CD4-positive, alpha-beta T cell treated with Interleukin-4 for 1 hour (primary cell): ENCODE measurements at regions not wholly inside any gene's neighbourhood (a gene's known extent, or its start where the extent isn't known, plus 50 kb on each side); places are given as distances from the start of the nearest gene placed in this dataset.

ENCODE experiments used
- DNase-seq, 2 donors: peaks; one replicate each; pipeline ENCODE4 v3.0.0-alpha.2; 2020 to 2022

GRCh38 chr6:47149554-47149953, 107.4 kb upstream of the ADGRF1 start:
- no peak for DNase-seq

- no peak for DNase-seq
Observed at GRCh38 chr6:47149066-47149465, 106.9 kb upstream of the ADGRF1 start.

- no peak for DNase-seq
Observed at GRCh38 chr6:47147836-47148344, 105.8 kb upstream of the ADGRF1 start.

- no peak for DNase-seq
Observed at GRCh38 chr6:47147175-47147727, 105.1 kb upstream of the ADGRF1 start.

- no peak for DNase-seq
Observed at GRCh38 chr6:47146431-47147174, 104.5 kb upstream of the ADGRF1 start.

- no peak for DNase-seq
Observed at GRCh38 chr6:47145212-47145611, 103.1 kb upstream of the ADGRF1 start.

GRCh38 chr6:47144306-47144705, 102.2 kb upstream of the ADGRF1 start:
- DNase-seq: no peak

GRCh38 chr6:47141963-47142362, 99.8 kb upstream of the ADGRF1 start:
- DNase-seq: no peak

GRCh38 chr6:47141171-47141570, 99.0 kb upstream of the ADGRF1 start:
- no peak for DNase-seq

- DNase-seq: no peak
Observed at GRCh38 chr6:47138046-47138445, 95.9 kb upstream of the ADGRF1 start.

GRCh38 chr6:47137073-47137472, 94.9 kb upstream of the ADGRF1 start:
- no peak for DNase-seq

GRCh38 chr6:47135772-47136171, 93.6 kb upstream of the ADGRF1 start:
- DNase-seq: no peak

GRCh38 chr6:47134476-47135189, 92.5 kb upstream of the ADGRF1 start:
- DNase-seq: no peak

- no peak for DNase-seq
Observed at GRCh38 chr6:47133230-47134000, 91.3 kb upstream of the ADGRF1 start.

GRCh38 chr6:47132724-47133123, 90.6 kb upstream of the ADGRF1 start:
- no peak for DNase-seq

GRCh38 chr6:47131773-47132172, 89.6 kb upstream of the ADGRF1 start:
- DNase-seq: no peak

GRCh38 chr6:47130086-47130485, 88.0 kb upstream of the ADGRF1 start:
- DNase-seq: no peak

- no peak for DNase-seq
Observed at GRCh38 chr6:47129129-47129528, 87.0 kb upstream of the ADGRF1 start.

GRCh38 chr6:47126647-47127391, 84.7 kb upstream of the ADGRF1 start:
- no peak for DNase-seq

GRCh38 chr6:47118611-47119010, 76.5 kb upstream of the ADGRF1 start:
- no peak for DNase-seq

GRCh38 chr6:47117314-47117713, 75.2 kb upstream of the ADGRF1 start:
- DNase-seq: no peak

- no peak for DNase-seq
Observed at GRCh38 chr6:47116606-47117005, 74.5 kb upstream of the ADGRF1 start.
